ENCODE measurements at regions not wholly inside any gene's neighbourhood (a gene's known extent, or its start where the extent isn't known, plus 50 kb on each side); places are given as distances from the start of the nearest gene placed in this dataset.
"Not testable (repeated sequence)": the region's sequence is repeated elsewhere in the genome, so short reads cannot be mapped to it uniquely, and the experiment has no call there.

GRCh38 chr18:4758980-4759379, 303.9 kb upstream of the DLGAP1 start:
- Histone ChIP-seq H4K20me1 (ENCODE audit: insufficient read depth) (no peaks in the 10 kb centered on the region), H3K4me1 (ENCODE audit: low read depth, poor library complexity, severe bottlenecking) (no peaks in the 10 kb centered on the region), H3K9ac (no peak overlapping the region), H2AFZ (ENCODE audit: low read depth) (no peak overlapping the region), H3K79me2 (ENCODE audit: insufficient read depth, low read depth) (no peaks in the 10 kb centered on the region), H3K27me3 (ENCODE audit: insufficient read depth, low read depth) (no peaks in the 10 kb centered on the region), H3K27ac (no peak overlapping the region), H3K4me2 (no peak overlapping the region), H3K4me3 (IDR thresholded peaks at IDR 0.05; ENCODE audit: insufficient read depth, low read depth, low read length) (no peak overlapping the region), H3K36me3 (ENCODE audit: insufficient read depth) (no peaks in the 10 kb centered on the region)
- TF ChIP-seq CTCF (conservative IDR thresholded peaks at IDR 0.05; ENCODE audit: low read depth, low read length), result no peak

- H3K79me2 ChIP-seq (ENCODE audit: insufficient read depth, low read depth), result no peaks in the 10 kb centered on the region
- H2AFZ ChIP-seq (ENCODE audit: low read depth), result no peak overlapping the region
- H3K36me3 ChIP-seq (ENCODE audit: insufficient read depth), result no peaks in the 10 kb centered on the region
- no peaks in the 10 kb centered on the region for H3K27me3 ChIP-seq (ENCODE audit: insufficient read depth, low read depth)
- H3K4me2 ChIP-seq, result no peak overlapping the region
- no peaks in the 10 kb centered on the region for H3K4me1 ChIP-seq (ENCODE audit: low read depth, poor library complexity, severe bottlenecking)
- H3K9ac ChIP-seq, result no peak overlapping the region
- no peak for TF ChIP-seq CTCF (conservative IDR thresholded peaks at IDR 0.05; ENCODE audit: low read depth, low read length)
- no peak overlapping the region for H3K4me3 ChIP-seq (IDR thresholded peaks at IDR 0.05; ENCODE audit: insufficient read depth, low read depth, low read length)
- H4K20me1 ChIP-seq (ENCODE audit: insufficient read depth), result no peaks in the 10 kb centered on the region
- no peak overlapping the region for H3K27ac ChIP-seq
These were observed 300.7 kb upstream of the DLGAP1 start for GRCh38 chr18:4755848-4756247.

- H3K4me1 ChIP-seq (ENCODE audit: low read depth, poor library complexity, severe bottlenecking); H3K27ac ChIP-seq; H3K79me2 ChIP-seq (ENCODE audit: insufficient read depth, low read depth); H3K36me3 ChIP-seq (ENCODE audit: insufficient read depth); H3K27me3 ChIP-seq (ENCODE audit: insufficient read depth, low read depth); H3K4me3 ChIP-seq (IDR thresholded peaks at IDR 0.05; ENCODE audit: insufficient read depth, low read depth, low read length); H4K20me1 ChIP-seq (ENCODE audit: insufficient read depth); H2AFZ ChIP-seq (ENCODE audit: low read depth); H3K9ac ChIP-seq; H3K4me2 ChIP-seq: not testable (repeated sequence)
These were observed 298.0 kb upstream of the DLGAP1 start for GRCh38 chr18:4753151-4753550.

GRCh38 chr18:4751523-4751922, 296.4 kb upstream of the DLGAP1 start:
- Histone ChIP-seq H3K27me3 (ENCODE audit: insufficient read depth, low read depth) (no peaks in the 10 kb centered on the region), H3K79me2 (ENCODE audit: insufficient read depth, low read depth) (no peaks in the 10 kb centered on the region), H2AFZ (ENCODE audit: low read depth) (no peak overlapping the region), H4K20me1 (ENCODE audit: insufficient read depth) (no peaks in the 10 kb centered on the region), H3K4me2 (no peak overlapping the region), H3K27ac (no peak overlapping the region), H3K9ac (no peak overlapping the region), H3K36me3 (ENCODE audit: insufficient read depth) (no peaks in the 10 kb centered on the region), H3K4me3 (IDR thresholded peaks at IDR 0.05; ENCODE audit: insufficient read depth, low read depth, low read length) (no peak overlapping the region), H3K4me1 (ENCODE audit: low read depth, poor library complexity, severe bottlenecking) (no peaks in the 10 kb centered on the region)
- no peak for TF ChIP-seq CTCF (conservative IDR thresholded peaks at IDR 0.05; ENCODE audit: low read depth, low read length)

GRCh38 chr18:4750393-4751346, 295.6 kb upstream of the DLGAP1 start:
- Histone ChIP-seq H3K27ac (no peak overlapping the region), H2AFZ (ENCODE audit: low read depth) (no peak overlapping the region), H3K9ac (no peak overlapping the region), H3K27me3 (ENCODE audit: insufficient read depth, low read depth) (no peaks in the 10 kb centered on the region), H3K36me3 (ENCODE audit: insufficient read depth) (no peaks in the 10 kb centered on the region), H3K4me1 (ENCODE audit: low read depth, poor library complexity, severe bottlenecking) (no peaks in the 10 kb centered on the region), H3K4me3 (IDR thresholded peaks at IDR 0.05; ENCODE audit: insufficient read depth, low read depth, low read length) (no peak overlapping the region), H3K4me2 (no peak overlapping the region), H4K20me1 (ENCODE audit: insufficient read depth) (no peaks in the 10 kb centered on the region), H3K79me2 (ENCODE audit: insufficient read depth, low read depth) (no peaks in the 10 kb centered on the region)
- TF ChIP-seq CTCF (conservative IDR thresholded peaks at IDR 0.05; ENCODE audit: low read depth, low read length), result no peak

All from KMS-11 (cell line).